KMS-11 (cell line): ENCODE measurements at regions not wholly inside any gene's neighbourhood (a gene's known extent, or its start where the extent isn't known, plus 50 kb on each side); places are given as distances from the start of the nearest gene placed in this dataset.

Source experiments
- H2AFZ ChIP-seq: fragments of 200-600 bp; sonication (generic); 2 replicates; pipeline ENCODE4 v1.6.1; 2016; ENCODE audit warnings: antibody characterized with exemption, mixed run types, low read depth
- H3K27ac ChIP-seq: fragments of 200-600 bp; sonication (generic); 2 replicates; pipeline ENCODE4 v1.6.1; 2016; ENCODE audit warnings: mild to moderate bottlenecking, mixed run types
- H3K27me3 ChIP-seq: fragments of 200-600 bp; sonication (generic); 2 replicates; pipeline ENCODE4 v1.6.1; 2017; ENCODE audit warnings: mild to moderate bottlenecking, low read depth, mixed run types, moderate library complexity; ENCODE audit not compliant: insufficient read depth
- H3K36me3 ChIP-seq: fragments of 200-600 bp; sonication (generic); 2 replicates; pipeline ENCODE4 v1.6.1; 2017; ENCODE audit warnings: mild to moderate bottlenecking, mixed run types; ENCODE audit not compliant: insufficient read depth
- H3K4me1 ChIP-seq: fragments of 200-600 bp; sonication (generic); 2 replicates; pipeline ENCODE4 v1.6.1; 2016; ENCODE audit warnings: mild to moderate bottlenecking, low read depth, mixed run types; ENCODE audit not compliant: poor library complexity, severe bottlenecking
- H3K4me2 ChIP-seq: fragments of 200-600 bp; sonication (generic); 2 replicates; pipeline ENCODE4 v1.7.0; 2016; ENCODE audit warnings: mild to moderate bottlenecking, mixed run types
- H3K4me3 ChIP-seq: fragments of 200-600 bp; sonication (generic); IDR thresholded peaks from 2 replicates; pipeline ENCODE4 v1.6.1; 2017; ENCODE audit warnings: low read depth, low read length, mixed read lengths; ENCODE audit not compliant: insufficient read depth
- H3K79me2 ChIP-seq: fragments of 200-600 bp; sonication (generic); 2 replicates; pipeline ENCODE4 v1.6.1; 2016; ENCODE audit warnings: low read depth, mixed run types; ENCODE audit not compliant: insufficient read depth
- H3K9ac ChIP-seq: fragments of 200-600 bp; sonication (generic); 2 replicates; pipeline ENCODE4 v1.6.1; 2016; ENCODE audit warnings: mild to moderate bottlenecking, mixed run types
- H4K20me1 ChIP-seq: fragments of 200-600 bp; sonication (generic); 2 replicates; pipeline ENCODE4 v1.6.1; 2016; ENCODE audit warnings: mild to moderate bottlenecking, mixed run types; ENCODE audit not compliant: insufficient read depth
- TF ChIP-seq, protein P1 (sequence below): fragments of 200-600 bp; sonication (generic); conservative IDR thresholded peaks from 2 replicates; pipeline ENCODE4 v1.6.1; 2017; ENCODE audit warnings: low read depth, mild to moderate bottlenecking, antibody characterized with exemption, low read length, moderate library complexity, mixed read lengths

GRCh38 chr12:114738460-114739184 is 54.6 kb upstream of the TBX3 start:
- no peak overlapping the region for H3K4me3 ChIP-seq
- no peaks in the 10 kb centered on the region for H3K36me3 ChIP-seq
- H3K4me2 ChIP-seq = no peak overlapping the region
- H3K27ac ChIP-seq = no peak overlapping the region
- TF ChIP-seq, protein P1, sequence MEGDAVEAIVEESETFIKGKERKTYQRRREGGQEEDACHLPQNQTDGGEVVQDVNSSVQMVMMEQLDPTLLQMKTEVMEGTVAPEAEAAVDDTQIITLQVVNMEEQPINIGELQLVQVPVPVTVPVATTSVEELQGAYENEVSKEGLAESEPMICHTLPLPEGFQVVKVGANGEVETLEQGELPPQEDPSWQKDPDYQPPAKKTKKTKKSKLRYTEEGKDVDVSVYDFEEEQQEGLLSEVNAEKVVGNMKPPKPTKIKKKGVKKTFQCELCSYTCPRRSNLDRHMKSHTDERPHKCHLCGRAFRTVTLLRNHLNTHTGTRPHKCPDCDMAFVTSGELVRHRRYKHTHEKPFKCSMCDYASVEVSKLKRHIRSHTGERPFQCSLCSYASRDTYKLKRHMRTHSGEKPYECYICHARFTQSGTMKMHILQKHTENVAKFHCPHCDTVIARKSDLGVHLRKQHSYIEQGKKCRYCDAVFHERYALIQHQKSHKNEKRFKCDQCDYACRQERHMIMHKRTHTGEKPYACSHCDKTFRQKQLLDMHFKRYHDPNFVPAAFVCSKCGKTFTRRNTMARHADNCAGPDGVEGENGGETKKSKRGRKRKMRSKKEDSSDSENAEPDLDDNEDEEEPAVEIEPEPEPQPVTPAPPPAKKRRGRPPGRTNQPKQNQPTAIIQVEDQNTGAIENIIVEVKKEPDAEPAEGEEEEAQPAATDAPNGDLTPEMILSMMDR = no peak
- no peaks in the 10 kb centered on the region for H3K4me1 ChIP-seq
- H2AFZ ChIP-seq = no peak overlapping the region
- H4K20me1 ChIP-seq = no peaks in the 10 kb centered on the region
- no peaks in the 10 kb centered on the region for H3K27me3 ChIP-seq
- no peaks in the 10 kb centered on the region for H3K79me2 ChIP-seq
- no peak overlapping the region for H3K9ac ChIP-seq

DNA sequence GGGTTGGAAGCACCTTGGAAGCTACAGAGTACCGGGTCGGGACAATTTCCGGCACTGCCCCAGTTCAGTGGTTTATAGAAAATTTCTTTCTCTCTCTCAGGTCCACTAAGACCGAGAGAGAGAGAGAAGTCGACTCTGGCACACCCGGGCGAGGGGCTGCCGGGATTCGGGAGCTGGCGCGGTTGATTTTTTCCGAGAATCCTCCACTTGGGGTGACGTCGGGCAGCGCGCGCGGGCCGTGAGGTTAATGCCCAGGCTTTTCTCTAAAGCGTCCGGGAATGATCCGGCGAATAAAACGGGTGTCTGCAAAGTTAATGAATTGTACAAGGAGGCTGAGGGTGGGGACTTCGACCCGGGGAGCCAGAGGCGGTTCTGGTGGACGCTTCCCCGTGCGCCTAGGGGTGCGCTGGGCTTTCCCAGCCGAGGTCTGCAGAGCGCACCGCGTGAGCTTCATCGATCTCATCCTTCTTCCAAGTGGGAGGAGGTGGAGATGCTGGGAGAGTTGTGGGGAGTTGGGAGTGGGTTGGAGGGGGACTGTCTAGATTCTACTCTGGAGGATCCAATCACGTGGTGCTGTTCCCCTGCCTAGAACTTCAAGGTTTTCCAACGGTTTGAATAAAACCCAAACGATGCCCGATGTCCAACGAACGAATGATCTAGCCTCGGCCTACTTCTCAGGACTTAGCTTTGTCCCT is 51.9 kb upstream of the TBX3 start:
- Histone ChIP-seq H3K27ac (no peak overlapping the region), H3K4me3 (no peak overlapping the region), H3K79me2 (no peaks in the 10 kb centered on the region), H3K36me3 (no peaks in the 10 kb centered on the region), H3K9ac (no peak overlapping the region), H3K4me2 (no peak overlapping the region), H3K4me1 (no peaks in the 10 kb centered on the region), H3K27me3 (no peaks in the 10 kb centered on the region), H2AFZ (no peak overlapping the region), H4K20me1 (no peaks in the 10 kb centered on the region)
- TF ChIP-seq, protein P1 = no peak

DNA sequence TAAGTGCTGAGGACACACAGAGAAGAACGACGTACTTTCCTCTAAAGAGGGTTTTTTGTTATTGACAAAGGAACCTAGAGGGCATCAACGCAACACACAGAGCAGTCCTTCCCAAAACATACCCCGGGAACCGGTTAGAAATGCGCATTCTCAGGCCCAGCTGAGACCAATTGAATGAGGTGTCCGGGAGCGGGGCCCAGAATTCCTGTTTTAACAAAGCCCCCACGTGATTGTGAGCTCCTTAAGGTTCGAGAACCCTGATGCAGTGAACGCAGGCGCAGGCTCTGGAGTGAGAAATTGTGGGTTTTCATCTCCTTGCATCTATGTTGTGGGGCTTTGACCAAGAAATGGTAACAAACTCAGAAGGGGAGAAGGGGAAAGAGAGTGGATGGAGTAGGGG is 51.0 kb upstream of the TBX3 start:
- TF ChIP-seq, protein P1 = no peak
- H3K9ac ChIP-seq = no peak overlapping the region
- no peak overlapping the region for H3K4me2 ChIP-seq
- no peaks in the 10 kb centered on the region for H3K4me1 ChIP-seq
- no peak overlapping the region for H3K4me3 ChIP-seq
- no peak overlapping the region for H2AFZ ChIP-seq
- no peaks in the 10 kb centered on the region for H3K27me3 ChIP-seq
- H4K20me1 ChIP-seq = no peaks in the 10 kb centered on the region
- no peaks in the 10 kb centered on the region for H3K79me2 ChIP-seq
- H3K36me3 ChIP-seq = no peaks in the 10 kb centered on the region
- no peak overlapping the region for H3K27ac ChIP-seq

DNA sequence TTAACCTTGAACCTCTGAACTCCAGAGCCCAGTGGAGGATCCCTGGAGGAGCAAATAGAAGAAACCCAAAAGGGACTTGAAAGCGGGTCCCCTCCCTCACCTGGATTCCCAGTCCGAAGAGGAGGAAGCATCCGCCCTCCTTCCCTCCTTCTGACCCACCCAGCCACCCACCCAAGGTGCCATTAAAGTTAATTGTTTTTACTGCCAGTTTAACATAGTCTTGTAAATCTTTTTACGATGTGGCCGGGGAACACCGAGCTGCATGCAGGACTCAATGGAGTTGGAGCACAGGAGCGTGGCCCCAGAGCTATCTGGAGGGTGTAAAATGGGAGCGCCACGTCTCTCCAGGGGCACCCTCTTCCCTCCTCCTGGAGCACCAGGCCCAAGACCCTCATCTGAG is 49.9 kb upstream of the TBX3 start:
- H3K9ac ChIP-seq = no peak overlapping the region
- no peak overlapping the region for H3K4me3 ChIP-seq
- no peak overlapping the region for H3K27ac ChIP-seq
- H3K27me3 ChIP-seq = no peaks in the 10 kb centered on the region
- no peak overlapping the region for H3K4me2 ChIP-seq
- TF ChIP-seq, protein P1 = no peak
- H2AFZ ChIP-seq = no peak overlapping the region
- H3K36me3 ChIP-seq = no peaks in the 10 kb centered on the region
- no peaks in the 10 kb centered on the region for H3K4me1 ChIP-seq
- no peaks in the 10 kb centered on the region for H3K79me2 ChIP-seq
- H4K20me1 ChIP-seq = no peaks in the 10 kb centered on the region
